Activated T-cell treated with anti-CD3 and anti-CD28 coated beads, Interleukin-2, amount 50 U/mL, for 72 hours (primary cell): ENCODE measurements at regions not wholly inside any gene's neighbourhood (a gene's known extent, or its start where the extent isn't known, plus 50 kb on each side); places are given as distances from the start of the nearest gene placed in this dataset.

ENCODE experiments used
- ATAC-seq, 2 donors: fragments of 150-1000 bp; cut with Tn5 transposase; replicated peaks in 1 of 2; 2 replicates each; pipeline ENCODE4 v1.10.0; 2021; ENCODE audit warnings: moderate library complexity in 2 of 2, mild to moderate bottlenecking in 1 of 2
- DNase-seq, 2 donors: peaks; one replicate each; pipeline ENCODE4 v3.0.0; 2021 to 2022; ENCODE audit warnings: mixed read lengths in 1 of 2
- H3K27ac Mint-ChIP-seq: one replicate; pipeline ENCODE4 v1.8.0; 2022; ENCODE audit warnings: mild to moderate bottlenecking, moderate library complexity, mixed read lengths
- H3K27me3 Mint-ChIP-seq: one replicate; pipeline ENCODE4 v1.8.0; 2022; ENCODE audit warnings: low read depth, mixed read lengths
- H3K36me3 Mint-ChIP-seq, 2 donors: one replicate each; pipeline ENCODE4 v1.8.0; 2022; ENCODE audit warnings: mixed read lengths in 2 of 2, mild to moderate bottlenecking in 1 of 2; ENCODE audit not compliant: insufficient read depth in 2 of 2
- H3K4me1 Mint-ChIP-seq: one replicate; pipeline ENCODE4 v1.8.0; 2022; ENCODE audit warnings: low read depth, mixed read lengths
- H3K4me3 Mint-ChIP-seq, 2 donors: one replicate each; pipeline ENCODE4 v1.8.0; 2022; ENCODE audit warnings: mild to moderate bottlenecking in 2 of 2, mixed read lengths in 2 of 2, moderate library complexity in 2 of 2
- H3K9me3 Mint-ChIP-seq, 2 donors: one replicate each; pipeline ENCODE4 v1.8.0; 2022; ENCODE audit warnings: mixed read lengths in 2 of 2

- H3K4me1 Mint-ChIP-seq: no peaks in the 10 kb centered on the region
- DNase-seq (no peak), ATAC-seq (no peak)
- no peak overlapping the region for H3K27ac Mint-ChIP-seq
- no peak overlapping the region for H3K4me3 Mint-ChIP-seq
- H3K36me3 Mint-ChIP-seq: no peaks in the 10 kb centered on the region
- H3K9me3 Mint-ChIP-seq: no peaks in the 10 kb centered on the region
- no peaks in the 10 kb centered on the region for H3K27me3 Mint-ChIP-seq
Measured at GRCh38 chr15:29593111-29593510, 229.2 kb downstream of the TJP1 start.

DNA sequence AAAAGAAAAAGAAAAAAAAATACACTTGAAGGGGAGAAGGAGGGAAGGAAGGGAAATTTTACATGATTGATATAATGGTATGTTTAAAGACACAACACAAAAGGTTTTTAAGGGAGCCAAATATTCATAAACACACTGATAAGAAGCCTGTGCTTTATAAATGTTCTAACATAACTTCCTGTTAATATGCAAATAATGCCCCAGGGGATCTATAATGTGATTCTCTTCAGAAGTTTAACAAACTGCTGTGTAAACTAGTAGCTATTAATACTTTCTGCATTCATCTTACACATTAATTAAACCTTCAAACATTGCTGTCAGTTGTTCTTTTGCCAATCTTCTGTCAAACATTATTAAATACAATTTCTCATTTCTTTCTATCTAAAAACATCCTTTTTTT is 231.6 kb downstream of the TJP1 start:
- no peaks in the 10 kb centered on the region for H3K9me3 Mint-ChIP-seq
- no peak for ATAC-seq

DNA sequence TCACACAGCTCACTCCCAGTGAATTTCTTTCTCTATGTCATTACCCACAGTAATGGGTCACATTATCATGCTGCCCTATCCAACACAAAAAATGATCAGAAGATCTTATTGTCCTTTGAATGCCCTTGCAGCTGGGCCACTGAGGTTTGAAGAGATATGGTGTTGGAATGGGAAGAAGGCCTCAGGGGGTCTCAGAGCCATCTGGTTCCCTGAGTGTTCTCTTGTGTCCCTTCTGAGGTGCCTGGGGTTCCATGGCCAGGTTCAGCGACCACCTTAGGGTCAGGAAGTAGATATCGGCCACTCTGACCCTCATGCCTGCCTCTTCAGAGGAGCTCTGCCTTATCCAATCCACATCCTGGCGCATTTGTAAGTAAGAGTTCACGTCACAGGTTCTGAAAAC is 232.3 kb downstream of the TJP1 start:
- H3K27ac Mint-ChIP-seq: no peak overlapping the region
- no peaks in the 10 kb centered on the region for H3K27me3 Mint-ChIP-seq
- ATAC-seq (no peak), DNase-seq (no peak)
- H3K4me3 Mint-ChIP-seq: no peak overlapping the region
- H3K9me3 Mint-ChIP-seq: no peaks in the 10 kb centered on the region
- H3K36me3 Mint-ChIP-seq: no peaks in the 10 kb centered on the region
- H3K4me1 Mint-ChIP-seq: no peaks in the 10 kb centered on the region

More for the DNA sequence above, 231.6 kb downstream of the TJP1 start:
- no peak overlapping the region for H3K27ac Mint-ChIP-seq
- H3K36me3 Mint-ChIP-seq: no peaks in the 10 kb centered on the region
- DNase-seq: no peak
- H3K4me1 Mint-ChIP-seq: no peaks in the 10 kb centered on the region
- H3K27me3 Mint-ChIP-seq: no peaks in the 10 kb centered on the region
- no peak overlapping the region for H3K4me3 Mint-ChIP-seq

DNA sequence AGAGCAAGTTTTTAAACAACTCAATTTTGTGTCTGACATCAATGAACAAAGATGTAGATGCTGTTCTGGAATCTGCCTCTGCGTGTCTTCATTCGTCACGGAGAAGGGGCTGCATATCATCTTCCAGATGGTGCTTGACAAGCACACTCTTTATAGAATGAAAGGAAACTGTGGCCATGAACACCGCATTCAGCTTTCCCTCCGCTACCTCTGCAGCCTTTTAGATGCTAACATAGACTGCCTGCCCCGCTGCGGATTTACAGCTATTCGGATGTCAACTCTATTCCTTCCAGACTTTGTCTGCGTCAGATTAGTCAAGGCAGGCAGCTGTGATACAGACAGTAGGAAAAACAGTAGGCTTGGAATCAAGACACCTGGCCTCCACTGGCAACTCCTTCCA is 232.9 kb downstream of the TJP1 start:
- ATAC-seq (no peak), DNase-seq (no peak)
- Mint-ChIP-seq H3K4me3 (no peak overlapping the region), H3K27ac (no peak overlapping the region), H3K27me3 (peaks cover 3% of the 10 kb centered on the region), H3K4me1 (no peaks in the 10 kb centered on the region), H3K9me3 (peaks cover 0 to 1% of the 10 kb centered on the region in 2 donors), H3K36me3 (no peaks in the 10 kb centered on the region)

GRCh38 chr15:29573197-29573838 is 248.9 kb downstream of the TJP1 start:
- Mint-ChIP-seq H3K27ac (no peak overlapping the region), H3K4me1 (no peaks in the 10 kb centered on the region), H3K27me3 (peaks cover 57% of the 10 kb centered on the region), H3K36me3 (no peaks in the 10 kb centered on the region), H3K4me3 (no peak overlapping the region), H3K9me3 (peaks cover 0 to 2% of the 10 kb centered on the region in 2 donors)
- DNase-seq (no peak), ATAC-seq (no peak)

GRCh38 chr15:29571792-29572431 is 250.4 kb downstream of the TJP1 start:
- H3K9me3 Mint-ChIP-seq: peaks cover 0 to 2% of the 10 kb centered on the region in 2 donors
- DNase-seq: no peak
- no peaks in the 10 kb centered on the region for H3K4me1 Mint-ChIP-seq
- peaks cover 71% of the 10 kb centered on the region for H3K27me3 Mint-ChIP-seq
- no peaks in the 10 kb centered on the region for H3K36me3 Mint-ChIP-seq
- peak overlapping the region; percentile 51 to 54 for H3K4me3 Mint-ChIP-seq
- ATAC-seq: no peak
- no peak overlapping the region for H3K27ac Mint-ChIP-seq

- no peak overlapping the region for H3K27ac Mint-ChIP-seq
- DNase-seq: peak; percentile 18 to 31
- H3K27me3 Mint-ChIP-seq: peaks cover 72% of the 10 kb centered on the region
- ATAC-seq: peak; percentile 34 to 36
- peak overlapping the region; percentile 51 to 54 for H3K4me3 Mint-ChIP-seq
- H3K4me1 Mint-ChIP-seq: no peaks in the 10 kb centered on the region
- H3K9me3 Mint-ChIP-seq: peaks cover 0 to 2% of the 10 kb centered on the region in 2 donors
- H3K36me3 Mint-ChIP-seq: no peaks in the 10 kb centered on the region
Measured at GRCh38 chr15:29570948-29571791, 251.1 kb downstream of the TJP1 start.

- H3K4me3 Mint-ChIP-seq: no peak overlapping the region
- H3K36me3 Mint-ChIP-seq: no peaks in the 10 kb centered on the region
- no peaks in the 10 kb centered on the region for H3K4me1 Mint-ChIP-seq
- H3K27ac Mint-ChIP-seq: no peak overlapping the region
- peaks cover 0 to 2% of the 10 kb centered on the region in 2 donors for H3K9me3 Mint-ChIP-seq
- ATAC-seq: no peak
- H3K27me3 Mint-ChIP-seq: peaks cover 70% of the 10 kb centered on the region
- peak in 1 of 2 donors; percentile 7 for DNase-seq
Measured at GRCh38 chr15:29570121-29570947, 251.9 kb downstream of the TJP1 start.

GRCh38 chr15:29569533-29570092 is 252.7 kb downstream of the TJP1 start:
- Mint-ChIP-seq H3K27ac (no peak overlapping the region), H3K4me1 (no peaks in the 10 kb centered on the region), H3K36me3 (no peaks in the 10 kb centered on the region), H3K4me3 (peak overlapping the region; percentile 48 to 75), H3K27me3 (peaks cover 66% of the 10 kb centered on the region), H3K9me3 (peaks cover 0 to 2% of the 10 kb centered on the region in 2 donors)
- ATAC-seq (no peak), DNase-seq (no peak)

GRCh38 chr15:29568840-29569532 is 253.3 kb downstream of the TJP1 start:
- Mint-ChIP-seq H3K27me3 (peaks cover 64% of the 10 kb centered on the region), H3K36me3 (no peaks in the 10 kb centered on the region), H3K4me1 (no peaks in the 10 kb centered on the region), H3K4me3 (peak overlapping the region; percentile 48 to 75), H3K9me3 (peaks cover 0 to 2% of the 10 kb centered on the region in 2 donors), H3K27ac (no peak overlapping the region)
- ATAC-seq: no peak
- no peak for DNase-seq

DNA sequence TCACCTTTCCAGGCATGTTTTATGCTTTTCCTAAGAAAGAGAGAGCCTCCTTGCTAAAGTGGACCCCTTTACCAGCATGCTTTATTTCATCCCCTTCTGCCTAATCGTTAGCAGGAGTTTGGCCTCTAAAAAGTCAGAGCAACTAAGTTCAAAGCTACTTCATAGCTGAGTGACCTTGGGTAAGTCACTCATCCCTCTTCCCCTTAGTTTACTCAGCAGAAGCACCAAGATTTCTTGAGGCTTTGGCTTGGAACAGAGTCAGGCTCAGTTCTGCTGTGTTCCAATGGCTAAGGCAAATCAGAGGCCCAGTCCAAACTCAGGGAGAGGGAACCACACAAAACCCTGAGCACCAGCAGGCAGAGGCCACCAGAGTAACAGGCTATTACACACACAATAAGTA is 254.9 kb downstream of the TJP1 start:
- peaks cover 0 to 2% of the 10 kb centered on the region in 2 donors for H3K9me3 Mint-ChIP-seq

GRCh38 chr15:29566914-29567313 is 255.4 kb downstream of the TJP1 start:
- H3K27me3 Mint-ChIP-seq: peaks cover 43% of the 10 kb centered on the region
- peaks cover under 1 to 2% of the 10 kb centered on the region in 2 donors for H3K9me3 Mint-ChIP-seq
- no peaks in the 10 kb centered on the region for H3K36me3 Mint-ChIP-seq
- H3K27ac Mint-ChIP-seq: no peak overlapping the region
- H3K4me3 Mint-ChIP-seq: no peak overlapping the region
- no peak for ATAC-seq
- no peak for DNase-seq
- H3K4me1 Mint-ChIP-seq: no peaks in the 10 kb centered on the region

More for the DNA sequence above, 254.9 kb downstream of the TJP1 start:
- H3K4me3 Mint-ChIP-seq: no peak overlapping the region
- ATAC-seq (no peak), DNase-seq (no peak)
- no peaks in the 10 kb centered on the region for H3K4me1 Mint-ChIP-seq
- no peak overlapping the region for H3K27ac Mint-ChIP-seq
- peaks cover 47% of the 10 kb centered on the region for H3K27me3 Mint-ChIP-seq
- no peaks in the 10 kb centered on the region for H3K36me3 Mint-ChIP-seq
